Dermis microvascular lymphatic vessel endothelial cell (primary cell): ENCODE measurements at regions not wholly inside any gene's neighbourhood (a gene's known extent, or its start where the extent isn't known, plus 50 kb on each side); places are given as distances from the start of the nearest gene placed in this dataset.
"Not testable (repeated sequence)": the region's sequence is repeated elsewhere in the genome, so short reads cannot be mapped to it uniquely, and the experiment has no call there.

Experiments
- DNase-seq, 2 donors: peaks; one replicate each; pipeline versions ENCODE4 v3.0.0 to v3.0.0-alpha.2; 2010; ENCODE audit warnings: low read depth in 2 of 2

DNA sequence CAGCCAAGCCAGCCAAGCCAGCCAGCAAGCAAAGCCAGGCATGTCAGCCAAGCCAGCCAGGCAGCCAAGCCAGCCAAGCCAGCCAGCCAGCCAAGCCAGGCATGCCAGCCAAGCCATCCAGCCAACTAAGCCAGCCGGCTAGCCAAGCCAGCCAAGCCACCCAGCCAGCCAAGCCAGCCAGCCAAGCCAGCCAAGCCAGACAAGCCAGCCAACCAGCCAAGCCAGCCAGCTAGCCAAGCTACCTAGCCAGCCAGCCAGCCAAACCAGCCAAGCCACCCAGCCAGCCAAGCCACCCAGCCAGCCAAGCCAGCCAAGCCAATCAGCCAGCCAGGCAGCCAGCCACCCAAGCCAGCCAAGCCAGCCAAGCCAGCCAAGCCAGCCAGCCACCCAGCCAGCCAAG, 1600.5 kb downstream of the RPIA start:
- not testable (repeated sequence) for DNase-seq

DNA sequence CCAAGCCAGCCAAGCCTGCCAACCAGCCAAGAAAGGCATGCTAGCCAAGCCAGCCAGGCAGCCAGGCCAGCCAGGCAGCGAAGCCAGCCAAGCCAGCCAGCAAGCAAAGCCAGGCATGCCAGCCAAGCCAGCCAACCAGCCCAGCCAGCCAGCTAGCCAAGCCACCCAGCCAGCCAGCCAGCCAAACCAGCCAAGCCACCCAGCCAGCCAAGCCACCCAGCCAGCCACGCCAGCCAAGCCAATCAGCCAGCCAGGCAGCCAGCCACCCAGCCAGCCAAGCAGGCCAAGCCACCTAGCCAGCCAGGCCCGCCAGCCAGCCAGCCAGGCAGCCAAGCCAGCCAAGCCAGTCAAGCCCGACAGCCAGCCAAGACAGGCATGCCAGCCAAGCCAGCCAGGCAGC, 1601.0 kb downstream of the RPIA start:
- not testable (repeated sequence) for DNase-seq

DNA sequence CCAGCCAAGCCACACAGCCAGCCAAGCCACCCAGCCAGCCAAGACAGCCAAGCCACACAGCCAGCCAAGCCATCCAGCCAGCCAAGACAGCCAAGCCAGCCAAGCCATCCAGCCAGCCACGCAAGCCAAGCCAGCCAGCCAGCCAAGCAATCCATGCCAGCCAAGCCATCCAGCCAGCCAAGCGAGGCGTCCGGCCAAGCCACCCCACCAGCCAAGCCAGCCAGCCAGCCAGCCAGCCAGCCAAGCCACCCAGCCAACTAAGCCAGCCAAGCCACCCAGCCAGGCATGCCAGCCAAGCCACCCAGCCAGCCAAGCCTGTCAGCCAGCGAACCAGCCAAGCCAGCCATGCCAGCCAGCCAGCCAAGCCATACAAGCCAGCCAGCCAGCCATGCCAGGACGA, 1601.8 kb downstream of the RPIA start:
- not testable (repeated sequence) for DNase-seq

DNA sequence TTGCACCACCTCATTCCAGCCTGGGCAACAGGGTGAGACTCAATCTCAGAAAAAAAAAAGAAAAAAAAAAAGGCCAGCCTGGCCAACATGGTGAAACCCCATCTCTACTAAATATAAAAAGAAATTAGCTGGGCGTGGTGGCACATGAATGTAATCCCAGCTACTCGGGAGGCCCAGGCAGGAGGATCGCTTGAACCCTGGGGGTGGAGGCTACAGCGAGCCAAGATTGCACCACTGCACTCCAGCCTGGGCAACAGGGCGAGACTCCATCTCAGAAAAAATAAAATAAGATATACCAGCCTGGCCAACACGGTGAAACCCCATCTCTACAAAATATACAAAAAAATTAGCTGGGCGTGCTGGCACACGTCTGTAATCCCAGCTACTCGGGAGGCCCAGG, 1602.3 kb downstream of the RPIA start:
- DNase-seq, result not testable (repeated sequence)

DNA sequence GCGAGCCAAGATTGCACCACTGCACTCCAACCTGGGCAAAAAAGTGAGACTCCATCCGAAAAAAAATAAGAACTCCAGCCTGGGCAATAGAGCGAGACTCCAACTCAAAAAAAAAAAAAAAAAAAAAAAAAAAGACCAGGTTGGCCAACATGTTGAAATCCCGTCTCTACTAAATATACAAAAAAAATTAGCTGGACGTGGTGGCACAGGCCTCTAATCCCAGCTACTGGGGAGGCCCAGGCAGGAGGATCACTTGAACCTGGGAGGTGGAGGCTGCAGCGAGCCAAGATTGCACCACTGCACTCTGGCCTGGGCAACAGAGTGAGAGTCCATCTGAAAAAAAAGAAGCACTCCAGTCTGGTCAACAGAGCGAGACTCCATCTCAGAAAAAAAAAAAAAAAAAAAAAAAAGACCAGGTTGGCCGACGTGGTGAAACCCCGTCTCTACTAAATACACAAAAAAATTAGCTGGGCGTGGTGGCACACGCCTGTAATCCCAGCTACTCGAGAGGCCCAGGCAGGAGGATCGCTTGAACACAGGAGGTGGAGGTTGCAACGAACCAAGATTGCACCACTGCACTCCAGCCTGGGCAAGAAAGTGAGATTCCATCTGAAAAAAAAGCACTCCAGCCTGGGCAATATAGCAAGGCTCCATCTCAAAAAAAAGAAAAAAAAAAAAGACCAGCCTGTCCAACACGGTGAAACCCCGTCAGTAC, 1603.7 kb downstream of the RPIA start:
- not testable (repeated sequence) for DNase-seq

DNA sequence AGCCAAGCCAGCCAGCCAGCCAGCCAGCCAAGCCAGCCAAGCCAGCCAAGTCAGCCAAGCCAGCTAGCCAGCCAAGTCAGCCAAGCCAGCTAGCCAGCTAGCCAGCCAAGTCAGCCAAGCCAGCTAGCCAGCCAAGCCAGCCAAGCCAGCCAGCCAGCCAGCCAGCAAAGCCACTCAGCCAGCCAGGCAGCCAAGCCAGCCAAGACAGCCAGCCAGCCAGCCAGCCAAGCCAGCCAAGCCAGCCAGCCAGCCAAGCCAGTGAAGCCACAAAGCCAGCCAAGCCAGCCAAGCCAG, 1605.0 kb downstream of the RPIA start:
- DNase-seq, result not testable (repeated sequence)

DNA sequence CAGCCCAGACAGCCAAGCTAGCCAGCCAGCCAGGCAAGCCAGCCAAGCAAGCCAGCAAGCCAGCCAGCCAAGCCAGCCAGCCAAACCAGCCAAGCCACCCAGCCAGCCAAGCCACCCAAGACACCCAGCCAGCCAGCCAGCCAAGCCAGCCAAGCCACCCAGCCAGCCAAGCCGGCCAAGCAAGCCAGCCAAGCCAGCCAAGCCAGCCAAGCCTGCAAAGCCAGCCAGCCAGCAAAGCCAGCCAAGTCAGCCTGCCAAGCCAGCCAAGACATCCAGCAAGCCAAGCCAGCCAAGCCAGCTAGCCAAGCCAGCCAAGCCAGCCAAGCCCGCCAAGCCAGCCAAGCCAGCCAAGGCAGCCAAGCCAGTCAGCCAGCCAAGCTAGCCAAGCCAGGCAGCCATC, 1606.2 kb downstream of the RPIA start:
- DNase-seq, result not testable (repeated sequence)

DNA sequence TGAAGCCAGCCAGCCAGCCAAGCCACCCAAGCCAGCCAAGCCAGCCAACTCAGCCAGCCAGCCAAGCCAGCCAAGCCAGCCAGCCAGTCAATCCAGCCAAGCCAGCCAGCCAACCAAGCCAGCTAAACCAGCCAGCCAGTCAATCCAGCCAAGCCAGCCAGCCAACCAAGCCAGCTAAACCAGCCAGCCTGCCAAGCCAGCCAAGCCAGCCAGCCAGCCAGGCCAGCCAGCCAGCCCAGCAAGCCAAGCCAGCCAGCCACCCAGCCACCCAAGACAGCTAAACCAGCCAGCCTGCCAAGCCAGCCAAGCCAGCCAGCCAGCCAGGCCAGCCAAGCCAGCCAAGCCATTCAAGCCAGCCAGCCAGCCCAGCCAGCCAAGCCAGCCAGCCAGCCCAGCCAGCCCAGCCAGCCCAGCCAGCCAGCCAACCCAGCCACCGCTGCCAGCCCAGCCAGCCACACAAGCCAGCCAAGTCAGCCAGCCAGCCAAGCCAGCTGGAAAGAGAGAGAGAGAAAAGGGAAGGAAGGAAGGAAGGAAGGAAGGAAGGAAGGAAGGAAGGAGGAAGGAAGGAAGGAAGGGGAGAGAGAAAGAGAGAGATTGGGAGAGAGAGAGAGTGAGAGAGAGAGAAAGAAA, 1606.8 kb downstream of the RPIA start:
- not testable (repeated sequence) for DNase-seq

DNA sequence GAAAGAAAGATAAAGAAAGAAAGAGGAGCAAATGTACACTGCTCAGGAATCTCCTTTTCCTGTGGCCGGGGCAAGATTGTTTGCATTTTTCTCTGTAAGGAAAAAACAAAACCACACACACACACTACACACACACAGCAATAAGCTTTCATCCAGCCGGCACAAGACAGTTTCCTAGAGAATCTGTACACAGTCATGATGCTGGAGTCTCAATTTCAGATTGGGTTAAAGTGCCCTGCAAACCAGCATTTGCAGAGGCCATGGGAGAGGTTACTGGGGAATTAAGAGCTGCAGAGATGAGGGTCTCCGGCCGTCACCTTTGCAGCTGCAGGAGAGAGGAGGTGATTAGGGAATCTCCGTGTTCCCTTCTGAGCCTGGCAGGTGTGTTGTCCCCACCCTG, 1607.5 kb downstream of the RPIA start:
- not testable (repeated sequence) for DNase-seq

DNA sequence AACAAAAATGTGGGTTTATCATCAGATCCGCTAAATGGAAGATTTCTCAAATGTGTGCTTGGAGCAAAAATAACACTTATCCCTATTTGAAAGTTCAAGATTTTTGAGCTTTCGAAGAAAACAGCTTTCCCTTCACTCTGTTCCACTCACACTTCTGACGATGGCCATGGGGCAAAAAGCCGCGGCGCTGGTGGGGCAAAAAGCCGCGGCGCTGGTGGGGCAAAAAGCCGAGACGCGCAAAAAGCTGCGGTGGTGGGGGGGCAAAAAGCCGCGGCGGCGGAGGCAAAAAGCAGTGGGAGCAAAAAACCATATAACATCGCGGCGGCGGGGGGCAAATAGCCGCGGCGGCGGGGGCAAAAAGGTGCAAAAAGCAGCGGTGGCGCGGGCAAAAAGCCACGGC, 1631.5 kb downstream of the RPIA start:
- not testable (repeated sequence) for DNase-seq

DNA sequence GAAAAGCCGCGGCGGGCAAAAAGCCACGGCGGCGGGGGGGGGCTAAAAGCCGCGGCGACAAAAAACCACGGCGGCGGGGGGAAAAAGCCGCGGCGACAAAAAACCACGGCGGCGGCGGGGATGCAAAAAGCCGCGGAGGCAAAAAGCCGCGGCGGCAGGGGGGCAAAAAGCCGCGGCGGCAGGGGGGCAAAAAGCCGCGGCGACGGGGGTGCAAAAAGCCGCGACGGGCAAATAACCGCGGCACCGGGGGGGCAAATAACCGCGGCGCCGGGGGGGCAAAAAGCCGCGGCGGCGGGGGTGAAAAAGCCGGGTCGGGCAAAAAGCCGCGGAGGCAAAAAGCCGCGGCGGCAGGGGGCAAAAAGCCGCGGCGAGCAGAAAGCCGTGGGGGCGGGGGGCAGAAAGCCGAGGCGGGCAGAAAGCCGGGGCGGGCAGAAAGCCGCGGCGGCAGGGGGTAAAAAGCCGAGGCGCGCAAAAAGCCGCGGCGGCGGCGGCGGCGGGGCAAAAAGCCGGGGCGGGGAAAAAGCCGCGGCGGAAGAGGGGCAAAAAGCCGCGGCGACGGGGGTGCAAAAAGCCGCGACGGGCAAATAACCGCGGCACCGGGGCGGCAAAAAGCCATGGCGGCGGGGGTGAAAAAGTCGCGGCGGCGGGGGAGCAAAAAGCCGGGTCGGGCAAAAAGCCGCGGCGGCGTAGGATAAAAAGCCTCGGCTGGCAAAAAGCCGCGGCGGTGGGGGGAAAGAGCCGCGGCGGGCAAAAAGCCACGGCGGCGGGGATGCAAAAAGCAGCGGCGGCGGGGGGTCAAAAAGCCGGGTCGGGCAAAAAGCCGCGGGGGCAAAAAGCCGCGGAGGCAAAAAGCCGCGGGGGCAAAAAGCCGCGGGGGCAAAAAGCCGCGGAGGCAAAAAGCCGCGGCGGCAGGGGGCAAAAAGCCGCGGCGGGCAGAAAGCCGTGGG, 1632.4 kb downstream of the RPIA start:
- DNase-seq, result not testable (repeated sequence)

DNA sequence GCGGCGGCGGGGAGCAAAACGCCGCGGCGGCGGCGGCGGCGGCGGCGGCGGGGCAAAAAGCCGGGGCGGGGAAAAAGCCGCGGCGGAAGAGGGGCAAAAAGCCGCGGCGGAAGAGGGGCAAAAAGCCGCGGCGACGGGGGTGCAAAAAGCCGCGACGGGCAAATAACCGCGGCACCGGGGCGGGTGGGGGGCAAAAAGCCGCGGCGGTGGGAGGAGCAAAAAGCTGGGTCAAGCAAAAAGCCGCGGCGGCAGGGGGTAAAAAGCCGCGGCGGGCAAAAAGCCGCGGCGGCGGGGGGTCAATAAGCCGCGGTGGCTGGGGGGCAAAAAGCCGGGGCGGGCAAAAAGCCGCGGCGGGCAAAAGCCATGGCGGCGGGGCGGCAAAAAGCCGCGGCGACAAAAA, 1633.2 kb downstream of the RPIA start:
- DNase-seq, result not testable (repeated sequence)

DNA sequence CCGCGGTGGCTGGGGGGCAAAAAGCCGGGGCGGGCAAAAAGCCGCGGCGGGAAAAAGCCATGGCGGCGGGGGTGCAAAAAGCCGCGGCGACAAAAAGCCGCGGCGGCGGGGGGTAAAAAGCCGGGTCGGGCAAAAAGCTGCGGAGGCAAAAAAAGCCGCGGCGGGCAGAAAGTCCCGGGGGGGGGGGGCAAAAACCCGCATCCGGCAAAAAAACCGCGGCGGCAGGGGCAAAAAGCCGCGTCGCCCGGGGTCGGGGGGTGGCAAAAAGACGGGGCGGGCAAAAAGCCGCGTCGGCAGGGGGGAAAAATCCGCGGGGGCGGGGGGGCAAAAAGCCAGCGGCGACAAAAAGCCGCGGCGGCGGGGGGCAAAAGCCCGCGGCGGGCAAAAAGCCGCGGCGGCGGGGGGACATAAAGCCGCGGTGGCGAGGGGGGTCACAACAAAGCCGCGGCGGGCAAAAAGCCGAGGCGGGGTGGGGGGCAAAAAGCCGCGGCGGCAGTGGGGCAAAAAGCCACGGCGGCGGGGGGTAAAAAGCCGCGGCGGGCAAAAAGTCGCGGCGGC, 1634.4 kb downstream of the RPIA start:
- DNase-seq, result not testable (repeated sequence)

DNA sequence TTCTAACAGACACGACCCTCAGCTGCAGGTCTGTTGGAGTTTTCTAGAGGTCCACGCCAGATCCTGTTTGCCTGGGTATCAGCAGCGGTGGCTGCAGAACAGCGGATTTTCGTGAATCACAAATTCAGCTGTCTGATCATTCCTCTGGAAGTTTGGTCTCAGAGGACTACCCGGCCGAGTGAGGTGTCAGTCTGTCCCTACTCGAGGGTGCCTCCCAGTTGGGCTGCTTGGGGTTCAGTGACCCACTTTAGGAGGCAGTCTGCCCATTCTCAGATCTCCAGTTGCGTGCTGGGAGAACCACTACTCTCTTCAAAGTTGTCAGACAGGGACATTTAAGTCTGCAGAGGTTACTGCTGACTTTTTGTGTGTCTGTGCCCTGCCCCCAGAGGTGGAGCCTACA, 1664.1 kb downstream of the RPIA start:
- not testable (repeated sequence) for DNase-seq

DNA sequence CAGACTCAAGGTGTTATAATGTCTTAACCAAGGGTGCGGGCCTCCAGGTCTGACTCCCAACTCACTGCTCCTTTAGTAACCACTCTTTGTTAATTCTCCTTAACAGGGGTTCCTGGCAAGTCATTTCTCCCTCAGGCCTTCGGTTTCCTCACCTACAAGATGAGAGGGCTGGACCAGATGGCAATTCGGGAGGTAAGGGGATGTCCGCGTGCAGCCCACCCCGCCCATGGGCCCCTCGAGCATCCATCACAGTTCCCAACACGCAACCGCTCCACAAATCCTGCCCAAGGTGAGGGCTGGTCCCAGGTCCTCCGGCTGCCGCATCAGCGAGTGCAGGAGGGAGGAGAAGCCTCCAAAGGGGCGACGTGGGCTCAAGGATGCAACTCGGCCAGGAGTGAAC, 1667.9 kb downstream of the RPIA start:
- DNase-seq, result not testable (repeated sequence)

DNA sequence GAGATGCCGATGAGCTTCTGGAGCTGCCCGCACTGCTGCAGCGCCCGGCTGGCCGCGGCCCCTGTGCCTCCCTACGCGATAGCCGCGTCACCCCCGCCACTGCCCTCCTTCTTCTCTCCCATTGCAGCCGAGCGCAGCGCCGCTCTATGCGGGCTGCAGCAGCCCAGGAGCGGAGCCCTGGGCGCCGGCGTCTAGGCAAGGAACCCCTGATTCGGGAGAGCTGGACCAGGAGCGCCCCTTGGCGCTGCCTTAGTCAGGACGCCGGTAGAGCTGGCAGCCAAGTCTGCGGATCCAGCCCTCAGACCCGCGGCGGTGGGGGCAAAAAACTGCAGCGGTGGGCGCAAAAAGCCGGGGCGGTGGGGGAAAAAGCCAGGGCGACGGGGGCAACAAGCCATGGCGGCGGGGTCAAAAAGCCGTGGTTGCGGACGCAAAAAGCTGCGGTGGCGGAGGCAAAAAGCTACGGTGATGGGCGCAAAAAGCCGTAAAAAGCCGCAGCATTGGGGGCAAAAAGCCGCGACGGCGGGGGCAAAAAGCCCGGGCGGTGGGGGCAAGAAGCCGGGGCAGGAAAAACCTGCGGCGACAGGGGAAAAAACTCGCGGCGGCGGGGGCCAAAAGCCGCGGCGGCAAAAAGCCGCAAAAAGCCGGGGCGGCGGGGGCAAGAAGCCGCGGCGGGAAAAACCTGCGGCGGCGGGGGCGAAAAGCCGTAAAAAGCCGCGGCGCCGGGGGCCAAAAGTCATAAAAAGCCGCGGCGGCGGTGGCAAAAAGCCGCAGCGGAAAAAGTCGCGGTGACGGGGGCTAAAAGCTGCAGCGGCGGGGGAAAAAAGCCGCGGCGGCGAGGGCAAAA, 1668.6 kb downstream of the RPIA start:
- not testable (repeated sequence) for DNase-seq

DNA sequence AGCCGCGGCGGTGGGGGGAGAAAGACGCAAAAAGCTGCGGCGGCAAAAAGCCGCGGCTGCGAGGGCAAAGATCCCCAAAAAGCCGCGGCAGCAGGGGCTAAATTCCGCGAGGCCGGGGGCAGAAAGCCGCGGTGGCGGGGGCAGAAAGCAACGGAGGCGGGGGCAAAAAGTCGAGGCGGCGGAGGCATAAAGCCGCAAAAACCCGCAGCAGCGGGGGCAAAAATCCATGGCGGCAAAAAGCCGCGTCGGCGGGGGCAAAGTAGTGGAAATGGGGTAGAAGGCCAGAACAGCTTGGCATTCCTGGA, 1669.2 kb downstream of the RPIA start:
- DNase-seq, result not testable (repeated sequence)
